GM21423 (cell line): ENCODE measurements at regions not wholly inside any gene's neighbourhood (a gene's known extent, or its start where the extent isn't known, plus 50 kb on each side); places are given as distances from the start of the nearest gene placed in this dataset.
"Not testable (repeated sequence)": the region's sequence is repeated elsewhere in the genome, so short reads cannot be mapped to it uniquely, and the experiment has no call there.

ENCODE experiments used
- ATAC-seq: cut with Tn5 transposase; IDR thresholded peaks from one replicate; pipeline ENCODE4 v1.9.1; 2021; ENCODE audit warnings: mild to moderate bottlenecking, moderate library complexity; ENCODE audit not compliant: unreplicated experiment

DNA sequence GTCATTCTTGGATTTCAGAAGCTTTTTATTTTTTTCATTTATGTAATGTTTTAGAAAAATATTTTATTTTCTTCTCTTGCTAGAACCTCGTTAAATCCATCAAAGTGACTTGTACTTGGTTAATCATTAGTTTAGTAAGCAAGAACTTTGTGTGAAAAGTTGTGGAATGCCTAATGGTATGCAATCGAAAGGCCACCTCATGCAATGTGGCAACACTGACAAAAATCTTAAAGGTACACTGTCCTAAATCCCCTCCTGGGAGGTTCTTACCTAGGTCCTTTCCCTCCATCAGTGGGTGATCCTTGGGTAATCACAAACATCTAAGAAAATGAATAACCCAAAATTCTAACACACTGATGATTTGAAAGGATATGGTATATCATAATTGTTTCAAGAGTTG lies 304.2 kb downstream of the DNAH5 start:
- no peak for ATAC-seq

- ATAC-seq = no peak
These were observed 311.8 kb downstream of the DNAH5 start for GRCh38 chr5:13632676-13633075.

DNA sequence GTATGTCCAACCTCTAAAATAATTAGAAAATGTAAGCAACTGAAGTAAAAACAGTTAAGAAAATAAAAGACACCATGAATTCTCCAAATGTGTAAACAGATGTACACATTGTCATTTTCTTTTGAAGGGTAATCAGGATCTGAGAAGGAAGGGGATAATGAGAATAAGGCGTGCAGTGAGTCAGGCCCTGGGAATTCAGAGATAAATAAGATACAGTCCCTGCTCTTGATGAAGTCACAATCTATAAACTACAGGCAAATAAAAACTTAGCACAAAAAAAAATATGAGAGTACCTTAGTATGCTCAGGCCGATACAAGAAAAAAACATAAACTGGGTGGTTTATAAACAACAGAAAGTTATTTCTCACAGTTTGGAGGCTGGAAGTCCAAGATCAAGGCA lies 315.3 kb downstream of the DNAH5 start:
- ATAC-seq = no peak

GRCh38 chr5:13627673-13628454 lies 316.6 kb downstream of the DNAH5 start:
- no peak for ATAC-seq

DNA sequence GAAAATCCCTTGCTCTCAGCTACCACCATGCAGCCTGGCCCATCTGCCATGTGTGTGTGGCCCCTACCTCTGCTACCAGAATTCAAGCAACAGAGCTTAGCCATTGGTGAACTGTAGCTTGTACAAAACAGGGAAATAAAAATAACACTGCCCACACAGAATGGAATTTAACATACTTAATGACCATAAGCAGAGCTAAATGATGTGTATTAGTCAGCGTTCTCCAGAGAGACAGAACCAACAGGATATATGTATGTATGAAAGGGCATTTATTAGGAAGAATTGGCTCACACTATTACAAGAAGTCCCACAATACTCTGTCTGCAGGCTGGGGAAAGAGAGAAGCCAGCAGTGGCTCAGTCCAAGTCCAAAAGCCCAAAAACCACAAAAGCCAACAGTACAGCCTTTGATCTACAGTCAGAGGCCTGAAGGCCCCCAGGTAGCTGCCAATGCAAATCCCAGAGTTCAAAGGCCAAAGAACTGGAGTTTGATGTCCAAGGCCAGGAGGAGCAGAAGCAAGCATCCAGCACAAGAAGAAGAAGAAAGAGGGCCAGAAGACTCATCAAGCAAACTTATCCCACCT lies 318.8 kb downstream of the DNAH5 start:
- no peak for ATAC-seq

DNA sequence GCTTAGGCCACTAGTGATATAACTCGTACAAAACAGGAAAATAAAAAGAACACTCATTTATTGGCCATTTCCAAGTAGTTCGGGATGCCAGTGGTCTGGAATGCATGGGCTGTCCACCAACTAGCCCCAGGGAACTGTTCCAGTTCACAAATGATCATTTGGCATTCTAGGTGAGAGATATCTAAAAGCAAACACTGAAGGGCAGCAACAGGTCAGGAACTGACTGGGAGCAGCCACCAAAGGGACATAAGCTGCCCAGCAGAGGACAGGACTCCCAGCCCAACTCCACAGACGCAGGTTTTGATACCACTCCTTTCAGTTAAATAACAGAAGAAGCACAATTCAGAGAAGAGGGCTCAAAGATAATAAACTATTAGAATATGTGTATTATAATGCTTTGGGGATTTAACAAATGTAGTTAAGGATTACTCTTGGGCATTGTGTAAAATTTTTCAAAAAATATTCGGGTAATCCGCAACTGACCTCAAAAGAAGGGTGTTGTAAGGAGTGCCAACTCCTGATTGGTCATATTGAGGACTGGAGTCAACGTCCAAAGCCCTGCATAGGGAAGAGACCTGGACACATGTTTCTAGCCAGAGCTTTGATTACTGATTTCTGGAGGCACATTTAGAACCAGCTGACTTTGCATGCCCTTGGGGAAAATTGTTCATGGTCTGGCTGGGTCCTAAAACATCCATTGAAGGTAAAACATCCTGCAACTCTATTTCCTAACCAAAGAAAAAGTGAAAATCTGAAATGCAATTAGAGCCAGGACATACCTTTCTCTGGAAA lies 320.0 kb downstream of the DNAH5 start:
- ATAC-seq = no peak

- ATAC-seq = no peak
These were observed 330.9 kb downstream of the DNAH5 start for GRCh38 chr5:13613621-13614020.

DNA sequence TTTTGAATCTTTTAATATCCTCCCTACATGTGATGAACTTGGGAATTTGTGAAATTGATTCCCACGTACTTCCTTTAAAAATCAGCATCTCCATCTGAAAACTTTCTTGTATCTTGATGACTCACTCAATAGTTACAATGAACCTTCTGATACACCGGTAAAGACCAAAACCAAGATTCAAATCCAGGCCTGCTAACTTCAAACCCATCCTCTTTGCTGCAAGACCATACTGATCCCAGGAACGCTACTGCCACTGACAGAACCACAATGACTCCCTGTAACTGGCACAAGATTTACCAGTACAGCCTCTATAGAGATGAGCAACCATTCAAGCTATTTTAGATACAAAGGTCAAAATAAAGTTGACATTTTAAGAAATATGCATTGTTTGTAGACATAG lies 332.9 kb downstream of the DNAH5 start:
- no peak for ATAC-seq

GRCh38 chr5:13609504-13609903 lies 335.0 kb downstream of the DNAH5 start:
- no peak for ATAC-seq

- no peak for ATAC-seq
These were observed 338.4 kb downstream of the DNAH5 start for GRCh38 chr5:13606051-13606450.

- ATAC-seq = no peak
These were observed 343.4 kb downstream of the DNAH5 start for GRCh38 chr5:13601112-13601511.

GRCh38 chr5:13595978-13596377 lies 348.5 kb downstream of the DNAH5 start:
- no peak for ATAC-seq

GRCh38 chr5:13591621-13592020 lies 352.9 kb downstream of the DNAH5 start:
- no peak for ATAC-seq

GRCh38 chr5:13585324-13585723 lies 359.2 kb downstream of the DNAH5 start:
- no peak for ATAC-seq

- no peak for ATAC-seq
These were observed 362.6 kb downstream of the DNAH5 start for GRCh38 chr5:13581914-13582313.

DNA sequence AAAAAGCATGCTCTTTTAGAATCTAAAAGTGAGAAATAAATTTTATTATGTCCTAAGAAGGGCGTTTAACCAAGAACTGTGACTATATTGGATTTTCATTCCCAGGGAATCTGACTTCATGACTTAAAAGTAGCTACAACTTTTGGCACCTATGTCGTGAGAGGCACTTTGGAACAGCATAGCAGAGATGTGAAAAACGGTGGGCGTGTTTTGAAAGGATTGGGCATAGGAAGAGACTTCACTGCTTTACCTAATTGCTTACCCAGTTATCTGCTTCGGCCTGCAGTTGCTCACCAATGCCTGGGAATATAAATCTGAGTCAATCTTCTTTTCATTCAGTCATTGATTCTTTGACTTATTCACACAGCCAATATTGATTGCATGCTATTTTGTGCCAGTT lies 363.4 kb downstream of the DNAH5 start:
- ATAC-seq = no peak

- no peak for ATAC-seq
These were observed 364.4 kb downstream of the DNAH5 start for GRCh38 chr5:13580058-13580457.

DNA sequence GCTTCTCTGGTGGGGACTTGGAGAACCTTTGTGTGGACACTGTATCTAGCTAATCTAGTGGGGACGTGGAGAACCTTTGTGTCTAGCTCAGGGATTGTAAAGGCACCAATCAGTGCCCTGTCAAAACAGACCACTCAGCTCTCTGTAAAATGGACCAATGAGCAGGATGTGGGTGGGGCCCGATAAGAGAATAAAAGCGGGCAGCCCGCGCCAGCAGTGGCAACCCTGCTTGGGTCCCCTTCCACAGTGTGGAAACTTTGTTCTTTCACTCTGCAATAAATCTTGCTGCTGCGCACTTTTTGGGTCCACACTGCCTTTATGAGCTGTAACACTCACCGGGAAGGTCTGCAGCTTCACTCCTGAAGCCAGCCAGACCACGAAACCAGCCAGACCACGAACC lies 365.4 kb downstream of the DNAH5 start:
- ATAC-seq = not testable (repeated sequence)

- not testable (repeated sequence) for ATAC-seq
These were observed 366.0 kb downstream of the DNAH5 start for GRCh38 chr5:13578311-13579039.

DNA sequence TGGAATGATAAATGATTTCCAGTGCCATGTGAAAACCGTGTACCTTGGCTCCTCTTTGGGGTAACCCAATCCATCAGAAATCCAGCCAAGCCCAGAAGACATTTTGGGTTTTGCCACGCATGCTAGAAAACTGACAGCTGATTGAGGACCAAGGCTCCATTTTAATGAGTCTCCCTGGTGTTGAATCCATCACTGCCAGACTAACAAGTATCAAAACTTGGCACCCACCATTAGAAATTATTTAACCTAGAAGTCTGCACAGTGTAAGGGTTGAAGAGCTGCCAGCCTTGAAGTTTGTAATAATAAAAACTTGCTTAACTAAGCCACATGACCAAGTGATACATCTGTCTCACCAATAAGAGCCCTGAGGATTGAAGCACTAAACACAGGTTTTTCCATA lies 369.9 kb downstream of the DNAH5 start:
- no peak for ATAC-seq

- ATAC-seq = no peak
These were observed 372.3 kb downstream of the DNAH5 start for GRCh38 chr5:13572163-13572562.
